ENCODE measurements at regions not wholly inside any gene's neighbourhood (a gene's known extent, or its start where the extent isn't known, plus 50 kb on each side); places are given as distances from the start of the nearest gene placed in this dataset.
A peak's percentile ranks its signal among the peaks of the same experiment; 100 is the strongest.
"Not testable (repeated sequence)": the region's sequence is repeated elsewhere in the genome, so short reads cannot be mapped to it uniquely, and the experiment has no call there.

- DNase-seq (ENCODE audit: extremely low spot score, unreplicated experiment), result no peak
- H3K9me3 Mint-ChIP-seq, result peaks cover 4% of the 10 kb centered on the region
- no peaks in the 10 kb centered on the region for H3K36me3 Mint-ChIP-seq
- peaks cover 25% of the 10 kb centered on the region for H3K27me3 Mint-ChIP-seq
- peaks cover 11% of the 10 kb centered on the region for H3K4me1 Mint-ChIP-seq (ENCODE audit: unreplicated experiment)
- no peak overlapping the region for H3K4me3 Mint-ChIP-seq
- TF ChIP-seq CTCF (conservative IDR thresholded peaks at IDR 0.05), result no peak
- no peak overlapping the region for H3K27ac Mint-ChIP-seq
These were observed 50.5 kb upstream of the OTOS start for GRCh38 chr2:240191001-240191400.

- no peak overlapping the region for H3K4me3 Mint-ChIP-seq
- DNase-seq (ENCODE audit: extremely low spot score, unreplicated experiment), result no peak
- no peaks in the 10 kb centered on the region for H3K9me3 Mint-ChIP-seq
- TF ChIP-seq CTCF (conservative IDR thresholded peaks at IDR 0.05), result no peak
- peaks cover 11% of the 10 kb centered on the region for H3K4me1 Mint-ChIP-seq (ENCODE audit: unreplicated experiment)
- no peaks in the 10 kb centered on the region for H3K36me3 Mint-ChIP-seq
- no peak overlapping the region for H3K27ac Mint-ChIP-seq
- H3K27me3 Mint-ChIP-seq, result peaks cover 24% of the 10 kb centered on the region
These were observed 52.2 kb upstream of the OTOS start for GRCh38 chr2:240192661-240193060.

- H3K4me3 Mint-ChIP-seq; H3K27ac Mint-ChIP-seq; DNase-seq (ENCODE audit: extremely low spot score, unreplicated experiment); H3K9me3 Mint-ChIP-seq; H3K36me3 Mint-ChIP-seq: not testable (repeated sequence)
- Mint-ChIP-seq H3K27me3 (peaks cover 10% of the 10 kb centered on the region), H3K4me1 (ENCODE audit: unreplicated experiment) (peaks cover 11% of the 10 kb centered on the region)
- TF ChIP-seq CTCF (conservative IDR thresholded peaks at IDR 0.05), result peak; percentile 39
These were observed 53.9 kb upstream of the OTOS start for GRCh38 chr2:240194341-240194762.

GRCh38 chr2:240195316-240195861 lies 54.9 kb upstream of the OTOS start:
- H3K9me3 Mint-ChIP-seq, result no peaks in the 10 kb centered on the region
- no peak for TF ChIP-seq CTCF (conservative IDR thresholded peaks at IDR 0.05)
- no peak overlapping the region for H3K27ac Mint-ChIP-seq
- H3K4me3 Mint-ChIP-seq, result no peak overlapping the region
- H3K4me1 Mint-ChIP-seq (ENCODE audit: unreplicated experiment), result peaks cover 11% of the 10 kb centered on the region
- H3K36me3 Mint-ChIP-seq, result no peaks in the 10 kb centered on the region
- peaks cover 14% of the 10 kb centered on the region for H3K27me3 Mint-ChIP-seq
- DNase-seq (ENCODE audit: extremely low spot score, unreplicated experiment), result no peak

GRCh38 chr2:240196716-240197461 lies 56.4 kb upstream of the OTOS start:
- no peaks in the 10 kb centered on the region for H3K9me3 Mint-ChIP-seq
- DNase-seq (ENCODE audit: extremely low spot score, unreplicated experiment), result peak; percentile 42
- H3K27me3 Mint-ChIP-seq, result peaks cover 16% of the 10 kb centered on the region
- no peaks in the 10 kb centered on the region for H3K36me3 Mint-ChIP-seq
- peaks cover 11% of the 10 kb centered on the region for H3K4me1 Mint-ChIP-seq (ENCODE audit: unreplicated experiment)
- TF ChIP-seq CTCF (conservative IDR thresholded peaks at IDR 0.05), result no peak
- H3K4me3 Mint-ChIP-seq, result no peak overlapping the region
- H3K27ac Mint-ChIP-seq, result no peak overlapping the region

Measured in type B pancreatic cell (in vitro differentiated cells).